GM12892 (cell line): ENCODE measurements at regions not wholly inside any gene's neighbourhood (a gene's known extent, or its start where the extent isn't known, plus 50 kb on each side); places are given as distances from the start of the nearest gene placed in this dataset.

Experiments used
- DNase-seq: peaks from one replicate; pipeline ENCODE4 v3.0.0; 2011; ENCODE audit not compliant: insufficient read length
- FAIRE-seq: peaks from 2 replicates; lab custom pipeline; 2011; peaks lifted over from hg19 to GRCh38; lab: Jason Lieb, UNC
- POLR2A ChIP-seq: IDR thresholded peaks from 2 replicates; pipeline ENCODE4 v1.6.1; 2011; ENCODE audit warnings: low read depth, low read length, control low read depth
- POLR2AphosphoS5 ChIP-seq: IDR thresholded peaks from 2 replicates; pipeline ENCODE4 v1.6.1; 2011; ENCODE audit warnings: low read depth, low read length, control low read depth
- TAF1 ChIP-seq: IDR thresholded peaks from 2 replicates; pipeline ENCODE4 v1.6.1; 2011; ENCODE audit warnings: low read depth, mild to moderate bottlenecking, control low read depth, low read length, borderline replicate concordance

GRCh38 chr6:158876886-158877285 lies 57.7 kb upstream of the EZR start:
- DNase-seq (no peak), FAIRE-seq (no peak)
- TF ChIP-seq POLR2AphosphoS5 (no peak), TAF1 (no peak), POLR2A (no peak)

- no peak for TF ChIP-seq POLR2A
- TF ChIP-seq TAF1 = no peak
- no peak for TF ChIP-seq POLR2AphosphoS5
- DNase-seq = no peak
- no peak for FAIRE-seq
These were observed 51.4 kb upstream of the EZR start for GRCh38 chr6:158870649-158870957.

GRCh38 chr6:158869826-158870648 lies 50.9 kb upstream of the EZR start:
- peak; percentile 100 for FAIRE-seq
- TF ChIP-seq POLR2A (peak; percentile 83), TAF1 (peak; percentile 64; the same call in 1 of the 2 replicates), POLR2AphosphoS5 (peak; percentile 82)
- peak; percentile 93 for DNase-seq

- TF ChIP-seq POLR2A = peak; percentile 52; the same call in 1 of the 2 replicates
- TF ChIP-seq POLR2AphosphoS5 = peak; percentile 57
- TF ChIP-seq TAF1 = 0 out of 2 replicates have a peak, but pooled peaks have one; percentile 50
- no peak for DNase-seq
- no peak for FAIRE-seq
These were observed 50.0 kb upstream of the EZR start for GRCh38 chr6:158868890-158869825.
